NCI-H128 (cell line): ENCODE measurements at regions not wholly inside any gene's neighbourhood (a gene's known extent, or its start where the extent isn't known, plus 50 kb on each side); places are given as distances from the start of the nearest gene placed in this dataset.

ENCODE experiments used
- DNase-seq: peaks from one replicate; lab custom pipeline; 2025; ENCODE audit not compliant: unreplicated experiment; lab: John Stamatoyannopoulos, UW

DNA sequence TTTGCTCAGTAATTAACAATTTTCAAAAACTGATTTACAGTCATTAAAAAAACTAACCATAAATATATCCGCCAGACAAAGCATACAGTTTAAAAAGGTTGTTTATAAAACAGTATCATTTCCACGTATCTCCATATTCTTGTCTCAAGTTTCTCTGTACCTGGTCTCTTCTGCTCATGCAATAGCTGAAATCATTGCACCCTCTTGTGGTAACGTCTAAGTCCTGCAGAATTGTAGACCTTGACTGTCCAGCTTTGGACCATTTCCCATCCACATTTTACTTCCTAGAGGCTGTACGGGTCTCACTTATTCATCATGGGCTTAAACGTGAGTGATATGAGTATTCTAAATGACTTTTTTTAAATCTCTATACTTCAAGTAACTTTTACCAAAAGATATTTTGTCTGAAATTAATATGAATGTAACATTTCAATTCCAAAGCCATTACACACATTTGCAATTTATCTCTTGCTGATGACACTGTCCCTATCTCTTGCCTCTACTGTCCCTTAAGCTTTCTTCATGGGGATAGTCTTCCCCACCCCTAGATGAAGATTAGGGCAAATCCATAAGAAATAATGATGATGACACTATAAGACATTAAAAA, 118.5 kb downstream of the BTC start:
- no peak for DNase-seq

GRCh38 chr4:74682567-74683359, 111.6 kb downstream of the BTC start:
- DNase-seq: no peak

- DNase-seq: no peak
Measured at GRCh38 chr4:74692972-74693371, 101.4 kb downstream of the BTC start.
